Adrenal gland (tissue), 5 donors: ENCODE measurements at regions not wholly inside any gene's neighbourhood (a gene's known extent, or its start where the extent isn't known, plus 50 kb on each side); places are given as distances from the start of the nearest gene placed in this dataset.

Source experiments
- POLR2A ChIP-seq, 2 donors: fragments of 450-650 bp; IDR thresholded peaks; one replicate each; pipeline ENCODE4 v1.6.1; 2017; ENCODE audit warnings: antibody characterized with exemption in 2 of 2, mild to moderate bottlenecking in 2 of 2, moderate library complexity in 1 of 2
- TF ChIP-seq, protein P1 (sequence below), 6 experiments: fragments of 450-650 bp in 4 of 6; fragments of 200-600 bp in 2 of 6; sonication (generic) in 1 of 6; IDR thresholded peaks; 1 replicate in 5 of 6; 2 replicates in 1 of 6; pipeline versions ENCODE4 v1.5.1 to v1.8.0; 2016 to 2021; ENCODE audit warnings: antibody characterized with exemption in 6 of 6, mild to moderate bottlenecking in 2 of 6, moderate library complexity in 1 of 6
- donor health status: DM: no; HTN: no; CAD: no.

DNA sequence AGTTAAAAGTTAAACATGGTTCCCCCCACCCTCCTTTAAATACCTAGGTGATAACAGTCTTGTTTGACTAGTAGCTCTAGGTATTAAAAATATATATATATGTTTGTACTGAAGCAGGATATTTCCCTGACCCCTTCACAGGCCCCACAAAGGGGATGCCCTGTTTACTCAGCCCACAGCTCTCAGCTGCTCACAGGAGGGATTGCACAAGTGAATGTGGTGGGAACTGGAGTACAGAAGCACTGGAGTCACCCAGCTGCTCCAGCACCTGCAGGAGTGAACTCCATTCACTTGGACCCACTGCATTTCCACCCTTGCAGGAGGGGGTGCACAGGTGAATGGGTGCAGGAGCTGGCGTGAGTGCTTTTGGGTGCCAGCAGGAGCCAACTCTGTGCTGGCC is 99.3 kb upstream of the TLR3 start:
- TF ChIP-seq, protein P1, sequence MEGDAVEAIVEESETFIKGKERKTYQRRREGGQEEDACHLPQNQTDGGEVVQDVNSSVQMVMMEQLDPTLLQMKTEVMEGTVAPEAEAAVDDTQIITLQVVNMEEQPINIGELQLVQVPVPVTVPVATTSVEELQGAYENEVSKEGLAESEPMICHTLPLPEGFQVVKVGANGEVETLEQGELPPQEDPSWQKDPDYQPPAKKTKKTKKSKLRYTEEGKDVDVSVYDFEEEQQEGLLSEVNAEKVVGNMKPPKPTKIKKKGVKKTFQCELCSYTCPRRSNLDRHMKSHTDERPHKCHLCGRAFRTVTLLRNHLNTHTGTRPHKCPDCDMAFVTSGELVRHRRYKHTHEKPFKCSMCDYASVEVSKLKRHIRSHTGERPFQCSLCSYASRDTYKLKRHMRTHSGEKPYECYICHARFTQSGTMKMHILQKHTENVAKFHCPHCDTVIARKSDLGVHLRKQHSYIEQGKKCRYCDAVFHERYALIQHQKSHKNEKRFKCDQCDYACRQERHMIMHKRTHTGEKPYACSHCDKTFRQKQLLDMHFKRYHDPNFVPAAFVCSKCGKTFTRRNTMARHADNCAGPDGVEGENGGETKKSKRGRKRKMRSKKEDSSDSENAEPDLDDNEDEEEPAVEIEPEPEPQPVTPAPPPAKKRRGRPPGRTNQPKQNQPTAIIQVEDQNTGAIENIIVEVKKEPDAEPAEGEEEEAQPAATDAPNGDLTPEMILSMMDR (IDR thresholded peaks at IDR 0.05) = no peak
- no peak for TF ChIP-seq POLR2A (IDR thresholded peaks at IDR 0.05)
